Jurkat, Clone E6-1 (cell line): ENCODE measurements at regions not wholly inside any gene's neighbourhood (a gene's known extent, or its start where the extent isn't known, plus 50 kb on each side); places are given as distances from the start of the nearest gene placed in this dataset.
"Not testable (repeated sequence)": the region's sequence is repeated elsewhere in the genome, so short reads cannot be mapped to it uniquely, and the experiment has no call there.

ENCODE experiments used
- DNase-seq: peaks from one replicate; pipeline ENCODE4 v3.0.0-alpha.2; 2011; ENCODE audit warnings: low read depth, low spot score
- H3K4me3 ChIP-seq: 2 replicates; pipeline ENCODE4 v1.5.1; 2011; ENCODE audit warnings: mild to moderate bottlenecking, low read length, control low read depth, moderate library complexity

GRCh38 chr4:66462890-66463289 is 792.6 kb upstream of the EPHA5 start:
- H3K4me3 ChIP-seq, DNase-seq: not testable (repeated sequence)

GRCh38 chr4:66451741-66452140 is 781.5 kb upstream of the EPHA5 start:
- no peak overlapping the region for H3K4me3 ChIP-seq
- DNase-seq, result no peak

GRCh38 chr4:66443008-66443407 is 772.7 kb upstream of the EPHA5 start:
- no peak overlapping the region for H3K4me3 ChIP-seq
- DNase-seq, result no peak

- H3K4me3 ChIP-seq, result no peak overlapping the region
- DNase-seq, result no peak
Observed at GRCh38 chr4:66439508-66439907, 769.2 kb upstream of the EPHA5 start.

GRCh38 chr4:66433706-66434105 is 763.4 kb upstream of the EPHA5 start:
- no peak overlapping the region for H3K4me3 ChIP-seq
- DNase-seq, result no peak

GRCh38 chr4:66430856-66431255 is 760.6 kb upstream of the EPHA5 start:
- no peak for DNase-seq
- no peak overlapping the region for H3K4me3 ChIP-seq

GRCh38 chr4:66429276-66429675 is 759.0 kb upstream of the EPHA5 start:
- no peak overlapping the region for H3K4me3 ChIP-seq
- no peak for DNase-seq

- no peak overlapping the region for H3K4me3 ChIP-seq
- DNase-seq, result no peak
Observed at GRCh38 chr4:66416425-66416824, 746.1 kb upstream of the EPHA5 start.

- H3K4me3 ChIP-seq, result no peak overlapping the region
- no peak for DNase-seq
Observed at GRCh38 chr4:66404141-66404540, 733.9 kb upstream of the EPHA5 start.

- DNase-seq, result no peak
- no peak overlapping the region for H3K4me3 ChIP-seq
Observed at GRCh38 chr4:66376921-66377320, 706.6 kb upstream of the EPHA5 start.

GRCh38 chr4:66376396-66376795 is 706.1 kb upstream of the EPHA5 start:
- no peak for DNase-seq
- H3K4me3 ChIP-seq, result no peak overlapping the region

- H3K4me3 ChIP-seq, result no peak overlapping the region
- DNase-seq, result no peak
Observed at GRCh38 chr4:66373268-66373667, 703.0 kb upstream of the EPHA5 start.

GRCh38 chr4:66372706-66373105 is 702.4 kb upstream of the EPHA5 start:
- no peak for DNase-seq
- H3K4me3 ChIP-seq, result no peak overlapping the region

GRCh38 chr4:66367043-66367660 is 696.9 kb upstream of the EPHA5 start:
- no peak overlapping the region for H3K4me3 ChIP-seq
- DNase-seq, result no peak

GRCh38 chr4:66360395-66360794 is 690.1 kb upstream of the EPHA5 start:
- not testable (repeated sequence) for H3K4me3 ChIP-seq

GRCh38 chr4:66357316-66357715 is 687.0 kb upstream of the EPHA5 start:
- DNase-seq, result no peak
- no peak overlapping the region for H3K4me3 ChIP-seq

More at GRCh38 chr4:66360395-66360794, 690.1 kb upstream of the EPHA5 start:
- DNase-seq, result not testable (repeated sequence)

- DNase-seq, result no peak
- no peak overlapping the region for H3K4me3 ChIP-seq
Observed at GRCh38 chr4:66355328-66355727, 685.0 kb upstream of the EPHA5 start.

GRCh38 chr4:66351761-66352160 is 681.5 kb upstream of the EPHA5 start:
- DNase-seq, result no peak
- no peak overlapping the region for H3K4me3 ChIP-seq

GRCh38 chr4:66340286-66340893 is 670.1 kb upstream of the EPHA5 start:
- no peak for DNase-seq

GRCh38 chr4:66339007-66339406 is 668.7 kb upstream of the EPHA5 start:
- DNase-seq, result no peak
- no peak overlapping the region for H3K4me3 ChIP-seq

More at GRCh38 chr4:66340286-66340893, 670.1 kb upstream of the EPHA5 start:
- no peak overlapping the region for H3K4me3 ChIP-seq

GRCh38 chr4:66331761-66332160 is 661.5 kb upstream of the EPHA5 start:
- no peak overlapping the region for H3K4me3 ChIP-seq
- DNase-seq, result no peak
